ENCODE measurements at regions not wholly inside any gene's neighbourhood (a gene's known extent, or its start where the extent isn't known, plus 50 kb on each side); places are given as distances from the start of the nearest gene placed in this dataset.
"Not testable (repeated sequence)": the region's sequence is repeated elsewhere in the genome, so short reads cannot be mapped to it uniquely, and the experiment has no call there.

DNA sequence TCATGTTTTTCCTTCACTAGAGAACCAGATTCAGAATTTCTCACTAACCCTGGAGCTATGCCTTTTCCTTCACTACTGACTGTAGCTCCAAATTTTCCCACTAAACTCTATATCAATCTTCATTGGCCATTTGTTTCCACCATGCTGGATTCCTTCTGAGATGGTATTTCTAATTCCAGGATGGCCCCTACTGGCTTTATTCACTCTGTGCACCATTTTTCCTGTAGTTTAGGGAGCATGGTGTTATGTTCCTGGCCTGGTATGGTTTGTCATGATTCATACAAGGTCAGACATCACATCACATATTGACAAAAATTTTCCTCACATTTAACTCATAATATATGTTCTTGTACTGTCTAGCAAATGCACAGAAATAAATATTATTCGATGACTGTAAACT lies 229.2 kb upstream of the TFPI start:
- no peak for DNase-seq (ENCODE audit: low spot score)

DNA sequence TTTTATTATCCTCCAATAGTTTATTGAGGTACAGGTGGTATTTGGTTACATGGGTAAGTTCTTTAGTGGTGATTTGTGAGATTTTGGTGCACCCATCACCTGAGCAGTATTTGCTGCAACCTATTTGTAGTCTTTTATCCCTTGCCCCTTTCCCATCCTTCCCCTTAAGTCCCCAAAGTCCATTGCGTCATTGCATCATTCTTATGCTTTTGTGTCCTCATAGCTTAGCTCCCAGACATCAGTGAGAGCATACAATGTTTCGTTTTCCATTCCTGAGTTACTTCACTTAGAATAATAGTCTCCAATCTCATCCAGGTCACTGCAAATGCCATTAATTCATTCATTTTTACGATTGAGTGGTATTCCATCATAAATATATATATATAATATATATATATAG lies 229.9 kb upstream of the TFPI start:
- DNase-seq (ENCODE audit: low spot score) = not testable (repeated sequence)

DNA sequence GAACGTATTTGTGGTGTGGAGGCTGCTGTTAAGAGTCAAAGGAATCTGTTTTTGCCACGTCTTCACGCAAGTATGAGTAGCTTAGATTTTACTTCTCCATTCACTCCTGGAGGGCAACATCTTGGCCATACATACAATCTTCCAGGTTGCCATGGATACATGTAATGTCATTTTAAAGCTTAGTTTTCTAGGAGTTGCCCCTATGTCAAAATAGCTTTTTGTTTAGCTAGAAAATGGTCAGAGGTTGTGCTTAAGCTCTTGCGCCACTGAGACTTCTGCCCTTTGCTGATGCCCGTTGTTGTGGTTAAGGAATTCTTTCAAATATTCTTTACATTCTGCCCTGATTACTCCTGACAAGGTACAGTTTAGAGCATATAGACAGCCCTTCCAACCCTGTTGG lies 245.4 kb upstream of the TFPI start:
- DNase-seq (ENCODE audit: low spot score) = no peak

DNA sequence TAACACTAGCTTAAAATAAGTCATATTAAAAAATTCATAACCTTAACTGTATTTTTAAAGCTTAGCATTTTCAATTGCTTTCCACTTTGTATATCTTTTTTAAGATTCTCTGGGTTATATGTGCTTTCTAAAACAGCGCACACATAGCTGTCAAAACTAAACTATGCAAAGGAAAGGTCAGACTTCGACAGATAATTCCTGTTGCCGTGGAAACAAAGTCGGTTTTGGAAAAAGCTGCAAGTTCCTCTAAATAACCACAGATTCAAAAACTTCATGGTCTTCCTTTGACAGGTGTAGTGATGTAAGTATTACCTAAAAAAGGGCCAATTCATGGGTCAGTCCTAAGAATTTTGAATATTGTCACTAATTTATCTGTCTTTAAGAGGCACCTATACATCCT lies 249.6 kb upstream of the TFPI start:
- DNase-seq (ENCODE audit: low spot score) = no peak

DNA sequence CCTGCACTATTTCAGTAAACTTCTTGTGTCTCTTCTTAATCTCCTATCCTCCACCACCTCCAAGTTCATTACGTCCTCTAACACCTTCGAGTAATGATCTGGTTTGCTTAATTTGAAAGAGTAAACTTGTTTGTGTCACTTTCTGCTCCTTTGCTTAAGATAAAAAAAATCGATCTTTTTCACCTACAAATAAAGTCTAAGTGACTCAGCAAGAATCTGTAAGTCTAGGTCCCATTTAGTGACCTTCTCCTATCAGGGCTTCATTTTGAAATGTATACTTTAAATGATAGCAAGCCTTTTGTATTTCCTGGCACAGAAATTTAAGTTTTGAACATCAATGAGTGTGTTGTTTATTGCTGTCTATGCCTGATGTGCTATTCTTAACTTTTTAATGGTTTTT lies 260.9 kb upstream of the TFPI start:
- DNase-seq (ENCODE audit: low spot score) = no peak

DNA sequence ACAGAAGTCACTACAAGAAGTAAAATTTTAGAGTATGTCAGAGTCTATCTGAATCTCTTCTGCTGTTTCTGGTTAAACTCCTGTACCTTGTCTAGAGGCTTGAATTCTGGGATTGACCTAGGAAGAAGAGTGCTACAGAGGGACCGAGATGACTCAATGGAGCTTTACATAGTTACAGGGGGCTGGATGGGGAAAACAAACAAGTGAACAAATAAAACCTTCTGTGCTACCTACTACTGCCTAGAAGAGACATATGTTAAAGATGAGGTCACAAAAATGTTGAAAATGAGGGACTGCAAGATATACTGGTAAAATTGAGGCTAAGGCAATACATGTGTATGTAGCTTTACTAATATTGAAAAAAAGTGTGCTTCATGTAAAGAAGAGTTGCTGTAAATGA lies 265.4 kb upstream of the TFPI start:
- DNase-seq (ENCODE audit: low spot score) = no peak

DNA sequence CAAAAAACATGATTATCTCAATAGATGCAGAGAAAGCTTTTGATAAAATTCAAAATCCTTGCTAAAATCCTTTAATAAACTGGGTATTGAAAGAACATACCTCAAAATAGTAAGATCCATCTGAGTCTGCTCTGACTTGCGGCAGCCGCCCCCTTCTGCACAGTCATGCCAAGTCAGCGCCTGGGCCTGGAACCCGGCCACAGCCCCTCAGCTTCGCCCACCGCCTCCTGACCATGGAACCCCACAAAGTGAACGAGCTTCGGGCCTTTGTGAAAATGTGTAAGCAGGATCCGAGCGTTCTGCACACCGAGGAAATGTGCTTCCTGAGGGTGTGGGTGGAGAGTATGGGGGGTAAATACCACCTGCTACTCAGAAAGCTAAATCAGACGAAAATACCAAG lies 270.9 kb upstream of the TFPI start:
- DNase-seq (ENCODE audit: low spot score) = no peak

DNA sequence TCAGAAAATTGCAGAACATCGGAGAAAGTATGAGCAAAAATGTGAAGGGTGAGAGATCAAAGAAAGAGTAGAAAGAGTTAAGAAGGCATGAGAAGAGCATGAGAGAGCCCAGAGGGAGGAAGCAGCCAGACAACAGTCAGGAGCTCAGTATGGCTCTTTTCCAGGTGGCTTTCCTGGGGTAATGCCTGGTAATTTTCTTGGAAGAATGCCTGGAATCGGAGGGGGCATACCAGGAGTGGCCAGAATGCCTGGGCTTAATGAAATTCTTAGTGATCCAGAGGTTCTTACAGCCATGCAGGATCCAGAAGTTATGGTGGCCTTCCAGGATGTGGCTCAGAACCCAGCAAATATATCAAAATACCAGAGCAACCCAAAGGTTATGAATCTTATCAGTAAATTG lies 271.8 kb upstream of the TFPI start:
- DNase-seq (ENCODE audit: low spot score) = peak; percentile 54

DNA sequence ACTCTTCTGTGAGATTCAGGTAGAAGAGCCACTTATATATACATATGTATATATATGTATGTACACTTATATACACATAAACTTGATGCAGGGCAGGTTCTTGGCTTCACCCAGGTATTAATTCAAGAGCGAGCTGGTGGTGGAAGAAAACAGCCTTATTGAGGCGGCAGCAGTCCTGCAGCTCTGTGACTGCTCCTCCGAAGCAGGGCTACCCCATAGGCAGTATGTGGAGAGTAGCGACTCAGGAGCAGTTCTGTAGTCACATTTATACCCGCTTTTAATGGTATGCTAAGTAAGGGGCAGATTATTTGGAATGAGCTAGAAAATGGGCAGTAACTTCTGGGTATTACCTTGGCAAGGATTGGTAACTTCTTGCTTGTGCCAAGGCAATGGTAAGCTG lies 280.6 kb upstream of the TFPI start:
- no peak for DNase-seq (ENCODE audit: low spot score)

DNA sequence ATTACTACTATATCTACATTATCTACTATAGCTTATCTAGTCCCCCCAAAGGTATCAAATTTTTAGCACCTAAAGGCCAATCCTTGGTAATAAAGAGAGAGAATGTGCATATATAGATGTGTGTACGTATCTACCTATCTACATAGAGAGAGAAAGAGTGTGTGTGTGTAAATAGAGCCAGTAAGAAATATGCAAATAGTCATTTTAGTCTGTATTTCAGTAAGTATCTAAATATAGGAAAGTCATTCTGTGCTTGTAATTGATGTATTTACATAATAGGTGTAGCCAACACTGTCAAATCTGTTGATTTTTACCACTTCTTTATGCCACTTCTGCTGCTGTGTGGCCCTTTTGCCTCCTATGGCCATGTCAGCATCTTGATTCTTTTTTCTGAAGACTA lies 284.5 kb upstream of the TFPI start:
- DNase-seq (ENCODE audit: low spot score) = no peak

DNA sequence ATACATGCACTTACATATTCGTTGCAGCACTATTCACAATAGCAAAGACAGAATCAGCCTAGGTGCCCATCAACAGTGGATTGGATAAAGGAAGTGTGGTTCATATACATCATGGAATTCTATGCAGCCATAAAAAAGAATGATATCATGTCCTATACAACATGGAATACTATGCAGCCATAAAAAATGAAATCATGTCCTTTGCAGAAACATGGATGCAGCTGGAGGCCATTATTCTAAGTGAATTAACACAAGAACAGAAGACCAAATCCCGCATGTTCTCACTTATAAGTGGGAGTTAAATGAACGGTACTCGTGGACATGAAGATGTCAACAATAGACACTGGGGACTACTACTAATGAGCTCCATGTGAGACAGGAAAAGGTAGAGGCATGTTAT lies 288.1 kb upstream of the TFPI start:
- DNase-seq (ENCODE audit: low spot score) = no peak

DNA sequence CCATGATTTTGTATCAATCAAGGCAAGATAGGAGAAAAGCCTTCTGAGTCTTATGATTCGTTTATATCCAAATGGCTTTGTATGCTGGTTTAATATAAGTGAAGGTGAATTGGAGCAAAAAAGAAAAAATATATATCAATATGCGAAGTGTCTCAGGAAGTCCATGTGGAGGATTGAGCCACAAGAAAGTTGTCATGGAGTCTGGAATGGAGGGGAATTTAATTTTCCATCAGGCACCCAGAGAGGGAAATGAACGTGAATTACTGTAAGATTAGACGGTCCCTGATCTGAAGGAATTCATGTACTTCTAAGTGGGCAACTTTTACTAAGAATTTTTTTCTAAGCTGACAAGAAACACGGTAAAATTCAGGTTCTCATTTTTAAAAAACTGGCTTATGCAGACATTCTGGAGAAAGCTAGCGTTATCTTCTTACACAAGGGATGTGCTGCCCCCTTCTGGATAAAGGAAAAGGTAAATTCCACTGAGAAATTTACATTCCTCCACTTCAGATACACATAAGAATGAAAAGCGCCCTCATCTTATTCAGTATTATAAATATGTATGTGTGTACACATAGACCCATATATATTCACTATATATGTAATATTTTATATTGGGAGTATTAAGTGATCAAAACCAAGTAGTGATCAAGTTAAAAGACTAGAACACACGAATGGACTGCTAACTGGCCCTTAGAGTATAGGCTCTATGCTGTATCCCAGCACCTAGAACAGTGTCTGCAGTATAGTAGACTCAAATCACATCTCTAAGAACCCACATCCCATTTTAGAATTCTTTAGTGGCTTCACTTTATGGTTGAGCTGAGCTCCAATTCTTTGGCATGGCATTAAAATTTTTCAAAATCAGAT lies 289.0 kb upstream of the TFPI start:
- DNase-seq (ENCODE audit: low spot score) = peak; percentile 69

DNA sequence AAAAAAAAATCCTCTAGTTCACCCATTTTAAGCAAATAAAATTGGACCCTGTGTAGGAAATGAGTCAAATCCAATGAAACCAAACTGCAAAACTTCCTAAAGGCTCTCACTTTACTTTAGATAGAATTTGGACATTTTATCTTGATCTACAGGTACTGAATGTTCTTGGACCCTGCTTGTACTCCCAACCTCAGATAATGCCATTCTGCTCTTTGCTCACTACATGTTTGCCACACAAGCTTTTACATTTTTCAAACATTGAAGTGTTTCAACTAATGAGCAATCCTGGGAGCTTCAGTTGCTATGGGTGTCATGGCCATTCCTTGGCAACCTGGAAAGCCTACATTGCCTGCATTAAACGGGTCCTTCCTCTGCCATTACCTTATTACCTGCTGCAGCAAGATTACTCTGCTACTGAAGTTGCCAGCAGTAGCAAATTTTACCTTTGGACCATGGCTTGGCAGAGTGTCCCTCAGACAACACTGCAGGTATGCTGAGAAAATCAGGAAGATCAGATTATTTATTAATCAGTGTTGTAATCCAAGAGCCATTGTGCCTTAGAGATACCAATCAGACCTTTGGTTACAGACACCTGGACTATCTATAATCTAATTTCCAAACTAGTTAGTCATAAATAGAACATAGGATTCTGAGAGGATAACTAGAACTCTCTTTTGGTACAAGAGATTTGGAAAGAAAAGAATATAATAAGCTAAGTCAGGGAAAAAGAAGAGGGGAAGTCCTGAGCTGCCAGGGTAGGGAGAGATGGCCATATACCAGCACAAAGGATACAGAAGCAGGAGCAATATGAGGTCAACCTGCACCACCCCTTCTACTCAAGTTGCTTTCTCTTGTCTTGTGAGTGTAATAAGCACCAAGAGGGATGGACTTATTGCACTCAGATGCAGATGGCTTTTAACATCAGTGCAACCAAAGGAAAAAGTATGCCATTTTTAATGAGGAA lies 293.3 kb upstream of the TFPI start:
- DNase-seq (ENCODE audit: low spot score) = no peak

DNA sequence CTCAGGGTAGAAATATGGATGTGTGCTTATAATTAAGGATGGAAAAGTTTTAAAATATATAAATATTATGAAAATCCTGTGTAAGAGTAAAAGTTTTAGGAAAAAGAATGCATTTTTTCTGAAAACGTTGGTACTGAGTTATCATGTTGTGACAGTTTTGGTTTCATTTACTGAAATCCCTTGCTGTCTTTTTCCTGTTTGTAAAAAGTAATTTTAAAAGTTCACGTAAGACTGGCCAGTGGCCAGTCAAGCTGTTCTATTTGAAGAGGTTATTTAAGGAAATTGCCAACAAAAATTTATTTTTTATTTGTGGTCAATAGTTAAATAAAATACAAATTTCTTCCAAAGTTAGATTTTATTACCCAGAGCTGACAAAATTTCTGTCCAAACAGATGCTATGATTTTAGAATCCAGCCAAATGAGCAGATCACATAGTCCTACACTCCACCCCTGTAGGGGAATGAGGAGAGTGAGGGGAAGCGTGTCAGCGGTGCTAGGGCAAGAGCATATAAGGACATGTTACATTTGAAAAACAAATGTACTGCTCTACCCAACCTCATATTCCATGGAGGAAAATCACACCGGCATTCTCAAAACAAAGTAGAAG lies 297.8 kb upstream of the TFPI start:
- no peak for DNase-seq (ENCODE audit: low spot score)

DNA sequence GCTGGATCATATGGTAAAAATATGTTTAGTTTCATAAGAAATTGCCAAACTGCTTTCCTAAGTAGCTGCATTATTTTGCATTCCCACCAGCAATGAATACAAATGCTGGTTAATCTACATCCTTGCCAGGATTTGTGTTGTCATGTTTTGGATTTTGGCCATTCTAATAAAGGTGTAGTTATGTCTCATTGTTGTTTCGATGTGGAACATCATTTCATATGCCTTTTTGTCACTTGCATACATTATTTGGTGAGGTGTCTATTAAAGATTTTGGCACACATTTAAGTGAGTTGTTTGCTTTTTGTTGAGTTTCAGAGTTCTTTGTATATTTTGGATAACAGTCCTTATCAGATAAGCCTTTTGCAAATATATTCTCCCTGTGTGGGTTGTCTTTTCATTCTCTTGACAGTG lies 299.2 kb upstream of the TFPI start:
- DNase-seq (ENCODE audit: low spot score) = no peak

DNA sequence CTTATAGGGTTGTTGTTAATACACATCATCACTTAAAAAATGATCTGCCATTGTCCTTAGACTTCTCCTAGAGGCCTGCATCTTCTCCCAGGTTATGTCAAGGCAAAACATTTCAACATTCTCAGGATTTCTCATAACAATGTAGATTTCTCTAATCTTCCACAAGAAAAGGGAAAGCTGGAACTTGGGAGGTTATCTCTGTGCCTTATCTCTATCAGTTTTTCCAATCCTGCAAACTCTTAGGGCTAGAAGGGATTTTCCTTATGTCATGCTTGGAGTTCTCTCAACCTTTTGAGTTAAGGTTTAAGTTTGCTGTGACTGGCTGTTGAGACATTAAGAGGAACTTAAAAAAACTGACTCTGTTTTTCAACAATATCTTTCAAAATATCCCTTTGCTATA lies 300.6 kb upstream of the TFPI start:
- no peak for DNase-seq (ENCODE audit: low spot score)

DNA sequence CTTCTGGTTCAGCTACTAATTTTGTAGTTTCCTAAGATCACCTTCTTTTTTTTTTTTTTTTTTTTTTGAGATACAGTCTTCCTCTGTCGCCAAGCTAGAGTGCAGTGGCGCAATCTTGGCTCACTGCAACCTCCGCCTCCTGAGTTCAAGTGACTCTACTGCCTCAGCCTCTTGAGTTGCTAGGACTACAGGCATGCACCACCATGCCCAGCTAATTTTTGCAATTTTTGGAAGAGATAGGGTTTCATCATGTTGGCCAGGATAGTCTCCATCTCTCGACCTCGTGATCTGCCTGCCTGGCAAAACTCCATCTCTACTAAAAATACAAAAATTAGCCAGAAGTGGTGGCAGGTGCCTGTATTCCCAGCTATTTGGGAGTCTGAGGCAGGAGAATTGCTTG lies 301.5 kb upstream of the TFPI start:
- no peak for DNase-seq (ENCODE audit: low spot score)

DNA sequence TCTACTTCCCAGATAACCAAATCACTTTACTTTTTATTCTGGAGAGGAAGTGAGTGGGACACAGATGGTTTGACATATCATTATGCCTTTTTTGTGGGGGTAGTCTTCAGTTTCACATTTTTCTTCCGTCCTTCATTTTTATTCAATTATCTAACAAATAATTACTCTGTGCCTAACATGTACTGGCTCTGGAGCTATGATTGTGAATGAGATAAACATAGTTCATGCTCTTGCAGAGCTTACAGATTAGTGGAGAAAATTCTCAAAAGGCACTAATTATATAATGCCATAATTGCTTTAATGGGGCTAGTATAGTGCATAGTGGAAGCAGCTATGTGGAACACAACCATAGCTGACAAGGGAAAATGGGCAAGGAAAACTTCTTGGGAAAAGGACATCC lies 303.6 kb upstream of the TFPI start:
- no peak for DNase-seq (ENCODE audit: low spot score)

DNA sequence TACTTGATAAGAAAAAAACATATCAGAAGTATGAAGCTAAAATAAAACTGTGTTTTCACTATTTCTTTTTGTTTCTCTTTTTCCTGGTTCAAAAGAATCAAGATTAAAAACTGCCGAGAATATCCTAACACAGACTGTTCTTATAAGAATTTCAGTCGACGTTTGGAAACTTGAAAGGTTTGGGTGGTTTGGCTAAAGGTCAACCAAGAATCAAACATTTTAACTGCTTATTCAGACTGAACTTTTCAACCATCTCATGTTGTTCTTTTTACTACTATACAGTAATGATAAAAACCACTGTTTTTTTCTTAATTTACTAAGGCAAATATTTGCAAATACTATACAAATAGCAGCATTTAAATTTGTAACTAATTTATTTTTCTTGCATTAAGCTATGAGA lies 308.5 kb upstream of the TFPI start:
- no peak for DNase-seq (ENCODE audit: low spot score)

DNA sequence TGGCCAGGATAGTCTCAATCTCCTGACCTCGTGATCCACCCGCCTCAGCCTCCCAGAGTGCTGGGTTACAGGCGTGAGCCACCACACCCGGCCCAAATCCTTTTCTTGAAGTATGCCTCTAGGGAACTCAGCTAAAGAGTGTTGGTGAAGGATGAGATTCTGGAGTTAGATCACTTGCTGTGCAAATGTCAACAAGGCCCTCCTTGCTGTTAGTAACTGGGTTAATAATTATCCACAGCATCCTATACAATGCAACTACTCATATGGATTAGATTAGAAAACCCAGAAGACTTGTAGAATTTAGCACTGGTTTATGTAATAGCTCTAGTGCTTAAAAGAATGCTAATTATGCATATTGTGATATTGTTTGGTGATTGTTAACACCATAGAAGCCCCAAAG lies 310.8 kb upstream of the TFPI start:
- no peak for DNase-seq (ENCODE audit: low spot score)

DNA sequence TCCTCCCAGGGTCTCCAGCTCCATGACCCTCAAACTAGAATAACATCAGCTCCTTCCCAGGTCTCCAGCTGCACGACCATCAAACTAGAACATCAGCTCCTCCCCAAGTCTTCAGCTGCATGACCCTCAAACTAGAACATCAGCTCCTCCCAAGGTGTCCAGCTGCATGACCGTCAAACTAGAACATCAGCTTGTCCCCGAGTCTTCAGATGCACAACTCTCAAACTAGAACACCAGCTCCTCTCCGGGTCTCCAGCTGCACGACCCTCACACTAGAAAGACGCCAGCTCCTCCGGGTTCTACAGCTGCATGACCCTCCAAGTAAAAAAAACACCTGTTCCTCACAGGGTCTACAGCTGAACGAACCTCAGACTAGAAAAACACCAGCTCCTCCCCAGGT lies 312.9 kb upstream of the TFPI start:
- DNase-seq (ENCODE audit: low spot score) = no peak

DNA sequence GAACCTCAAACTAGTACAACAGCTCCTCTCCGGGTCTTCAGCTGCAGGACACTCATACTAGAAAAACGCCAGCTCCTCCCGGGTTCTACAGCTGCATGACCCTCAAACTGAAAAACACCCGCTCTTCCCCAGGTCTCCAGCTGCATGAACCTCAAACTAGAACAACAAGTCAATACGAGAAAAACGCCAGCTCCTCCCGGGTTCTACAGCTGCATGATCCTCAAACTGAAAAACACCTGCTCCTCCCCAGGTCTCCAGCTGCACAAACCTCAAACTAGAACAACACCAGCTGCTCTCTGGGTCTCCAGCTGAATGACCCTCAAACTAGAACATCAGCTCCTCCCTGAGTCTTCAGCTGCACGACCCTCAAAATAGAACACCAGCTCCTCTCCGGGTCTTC lies 315.0 kb upstream of the TFPI start:
- DNase-seq (ENCODE audit: low spot score) = no peak

DNA sequence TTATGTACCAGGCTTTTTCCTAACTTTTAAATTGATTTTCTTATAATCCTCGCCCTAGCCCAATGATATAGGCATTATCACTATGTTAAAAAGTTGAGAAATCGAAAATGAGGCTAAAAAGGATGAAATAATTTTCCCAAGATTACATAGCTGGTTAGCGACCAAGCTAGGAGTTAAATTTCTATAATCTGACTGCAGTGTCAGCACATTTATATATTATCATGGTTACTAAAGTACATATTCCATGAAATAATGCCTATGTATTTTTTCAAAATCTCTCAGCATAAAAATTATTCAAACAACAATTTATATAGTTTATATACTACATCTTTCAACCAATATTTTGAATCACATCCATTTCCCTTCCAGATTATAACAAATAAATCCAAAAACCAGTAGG lies 317.3 kb upstream of the TFPI start:
- no peak for DNase-seq (ENCODE audit: low spot score)

Measured in kidney tubule cell (primary cell).